Breast epithelium (tissue), 4 donors: ENCODE measurements at regions not wholly inside any gene's neighbourhood (a gene's known extent, or its start where the extent isn't known, plus 50 kb on each side); places are given as distances from the start of the nearest gene placed in this dataset.

Experiments used
- DNase-seq, 2 donors: peaks; one replicate each; pipeline ENCODE4 v3.0.0-alpha.2; 2019; ENCODE audit warnings: low spot score in 2 of 2
- H3K27ac ChIP-seq, 2 donors: fragments of 200-600 bp; sonication (generic) in 1 of 2; one replicate each; pipeline ENCODE4 v1.5.1; 2016 to 2019; ENCODE audit warnings: mild to moderate bottlenecking in 1 of 2
- H3K27me3 ChIP-seq, 2 donors: fragments of 200-600 bp; sonication (generic) in 1 of 2; one replicate each; pipeline versions ENCODE4 v1.5.1 to v1.6.0; 2017 to 2019; ENCODE audit warnings: control low read depth in 1 of 2, mild to moderate bottlenecking in 1 of 2
- H3K36me3 ChIP-seq: fragments of 200-600 bp; one replicate; pipeline ENCODE4 v1.5.1; 2019
- H3K4me1 ChIP-seq, 2 donors: fragments of 200-600 bp; sonication (generic); one replicate each; pipeline ENCODE4 v1.5.1; 2016 to 2019; ENCODE audit warnings: control low read depth in 1 of 2
- H3K4me3 ChIP-seq, 3 donors: fragments of 200-600 bp; sonication (generic); 1 replicate in 2 of 3; 2 replicates in 1 of 3; pipeline ENCODE4 v1.5.1; 2016 to 2019; ENCODE audit warnings: mild to moderate bottlenecking in 3 of 3, moderate library complexity in 2 of 3
- H3K9me3 ChIP-seq, 2 donors: fragments of 200-600 bp; sonication (generic) in 1 of 2; one replicate each; pipeline ENCODE4 v1.5.1; 2016 to 2019; ENCODE audit warnings: control low read depth in 1 of 2
- CTCF ChIP-seq, 3 donors: fragments of 450-650 bp; IDR thresholded peaks; one replicate each; pipeline ENCODE4 v1.5.1; 2016 to 2017; ENCODE audit warnings: antibody characterized with exemption in 3 of 3, mild to moderate bottlenecking in 3 of 3, moderate library complexity in 3 of 3
- POLR2A ChIP-seq: fragments of 450-650 bp; IDR thresholded peaks from one replicate; pipeline ENCODE4 v1.6.1; 2016; ENCODE audit warnings: antibody characterized with exemption, mild to moderate bottlenecking, moderate library complexity
- POLR2AphosphoS5 ChIP-seq, 3 donors: sonication (generic); formaldehyde crosslinking; IDR thresholded peaks; one replicate each; pipeline ENCODE4 v1.6.1; 2017; ENCODE audit warnings: antibody characterized with exemption in 3 of 3
- intact Hi-C: fragments of 100-400 bp; cut with DNase I; formaldehyde crosslinking; loops from one replicate; pipeline ENCODE4 v1.15.1; 2023; ENCODE audit warnings: low total_unique reads

- no peak overlapping the region for H3K4me3 ChIP-seq
- DNase-seq = no peak
- no peaks in the 10 kb centered on the region for H3K4me1 ChIP-seq
- H3K27ac ChIP-seq = no peak overlapping the region
- H3K27me3 ChIP-seq = no peaks in the 10 kb centered on the region
- H3K36me3 ChIP-seq = no peaks in the 10 kb centered on the region
- TF ChIP-seq CTCF (IDR thresholded peaks at IDR 0.05) = no peak
- TF ChIP-seq POLR2AphosphoS5 (IDR thresholded peaks at IDR 0.05) = no peak
- no peak for TF ChIP-seq POLR2A
- intact Hi-C loops = no loop called here
- no peaks in the 10 kb centered on the region for H3K9me3 ChIP-seq
These were observed 193.8 kb downstream of the LPIN1 start for GRCh38 chr2:11940121-11940743.

- Histone ChIP-seq H3K4me3 (no peak overlapping the region), H3K27ac (no peak overlapping the region), H3K4me1 (no peaks in the 10 kb centered on the region), H3K9me3 (no peaks in the 10 kb centered on the region), H3K36me3 (no peaks in the 10 kb centered on the region), H3K27me3 (no peaks in the 10 kb centered on the region)
- no peak for DNase-seq
- intact Hi-C loops = no loop called here
- TF ChIP-seq POLR2AphosphoS5 (IDR thresholded peaks at IDR 0.05) (no peak), POLR2A (no peak), CTCF (IDR thresholded peaks at IDR 0.05) (no peak)
These were observed 194.4 kb downstream of the LPIN1 start for GRCh38 chr2:11940799-11941198.

- H3K9me3 ChIP-seq = no peaks in the 10 kb centered on the region
- no peak overlapping the region for H3K27ac ChIP-seq
- no peaks in the 10 kb centered on the region for H3K27me3 ChIP-seq
- DNase-seq = no peak
- intact Hi-C loops = no loop called here
- no peaks in the 10 kb centered on the region for H3K4me1 ChIP-seq
- no peak overlapping the region for H3K4me3 ChIP-seq
- H3K36me3 ChIP-seq = no peaks in the 10 kb centered on the region
- TF ChIP-seq POLR2A = no peak
- no peak for TF ChIP-seq CTCF (IDR thresholded peaks at IDR 0.05)
- no peak for TF ChIP-seq POLR2AphosphoS5 (IDR thresholded peaks at IDR 0.05)
These were observed 195.1 kb downstream of the LPIN1 start for GRCh38 chr2:11941201-11942177.

- no peak for DNase-seq
- TF ChIP-seq POLR2AphosphoS5 (IDR thresholded peaks at IDR 0.05) (no peak), CTCF (IDR thresholded peaks at IDR 0.05) (no peak), POLR2A (no peak)
- intact Hi-C loops = no loop called here
- no peak overlapping the region for H3K4me3 ChIP-seq
- no peaks in the 10 kb centered on the region for H3K36me3 ChIP-seq
- H3K27ac ChIP-seq = no peak overlapping the region
- no peaks in the 10 kb centered on the region for H3K4me1 ChIP-seq
- H3K9me3 ChIP-seq = no peaks in the 10 kb centered on the region
- no peaks in the 10 kb centered on the region for H3K27me3 ChIP-seq
These were observed 195.7 kb downstream of the LPIN1 start for GRCh38 chr2:11942178-11942569.

GRCh38 chr2:11944311-11944710, 197.9 kb downstream of the LPIN1 start:
- no peaks in the 10 kb centered on the region for H3K36me3 ChIP-seq
- no peaks in the 10 kb centered on the region for H3K9me3 ChIP-seq
- no peak for TF ChIP-seq POLR2AphosphoS5 (IDR thresholded peaks at IDR 0.05)
- no peak for TF ChIP-seq POLR2A
- no peak for TF ChIP-seq CTCF (IDR thresholded peaks at IDR 0.05)
- H3K27me3 ChIP-seq = no peaks in the 10 kb centered on the region
- intact Hi-C loops = no loop called here
- no peak overlapping the region for H3K27ac ChIP-seq
- no peak for DNase-seq
- no peak overlapping the region for H3K4me3 ChIP-seq
- H3K4me1 ChIP-seq = no peaks in the 10 kb centered on the region
